GM12874 (cell line): ENCODE measurements at regions not wholly inside any gene's neighbourhood (a gene's known extent, or its start where the extent isn't known, plus 50 kb on each side); places are given as distances from the start of the nearest gene placed in this dataset.

ENCODE experiments used
- TF ChIP-seq, protein P1 (sequence below): IDR thresholded peaks from 2 replicates; pipeline ENCODE4 v1.5.1; 2011; ENCODE audit warnings: low read depth, mild to moderate bottlenecking, control low read depth, low read length, moderate library complexity; ENCODE audit not compliant: insufficient read depth

GRCh38 chr10:89985446-89985845 is 284.1 kb downstream of the KIF20B start:
- TF ChIP-seq, protein P1, sequence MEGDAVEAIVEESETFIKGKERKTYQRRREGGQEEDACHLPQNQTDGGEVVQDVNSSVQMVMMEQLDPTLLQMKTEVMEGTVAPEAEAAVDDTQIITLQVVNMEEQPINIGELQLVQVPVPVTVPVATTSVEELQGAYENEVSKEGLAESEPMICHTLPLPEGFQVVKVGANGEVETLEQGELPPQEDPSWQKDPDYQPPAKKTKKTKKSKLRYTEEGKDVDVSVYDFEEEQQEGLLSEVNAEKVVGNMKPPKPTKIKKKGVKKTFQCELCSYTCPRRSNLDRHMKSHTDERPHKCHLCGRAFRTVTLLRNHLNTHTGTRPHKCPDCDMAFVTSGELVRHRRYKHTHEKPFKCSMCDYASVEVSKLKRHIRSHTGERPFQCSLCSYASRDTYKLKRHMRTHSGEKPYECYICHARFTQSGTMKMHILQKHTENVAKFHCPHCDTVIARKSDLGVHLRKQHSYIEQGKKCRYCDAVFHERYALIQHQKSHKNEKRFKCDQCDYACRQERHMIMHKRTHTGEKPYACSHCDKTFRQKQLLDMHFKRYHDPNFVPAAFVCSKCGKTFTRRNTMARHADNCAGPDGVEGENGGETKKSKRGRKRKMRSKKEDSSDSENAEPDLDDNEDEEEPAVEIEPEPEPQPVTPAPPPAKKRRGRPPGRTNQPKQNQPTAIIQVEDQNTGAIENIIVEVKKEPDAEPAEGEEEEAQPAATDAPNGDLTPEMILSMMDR, result no peak

GRCh38 chr10:89992575-89992974 is 291.2 kb downstream of the KIF20B start:
- TF ChIP-seq, protein P1, result no peak

GRCh38 chr10:90007226-90007625 is 305.8 kb downstream of the KIF20B start:
- TF ChIP-seq, protein P1, result no peak

DNA sequence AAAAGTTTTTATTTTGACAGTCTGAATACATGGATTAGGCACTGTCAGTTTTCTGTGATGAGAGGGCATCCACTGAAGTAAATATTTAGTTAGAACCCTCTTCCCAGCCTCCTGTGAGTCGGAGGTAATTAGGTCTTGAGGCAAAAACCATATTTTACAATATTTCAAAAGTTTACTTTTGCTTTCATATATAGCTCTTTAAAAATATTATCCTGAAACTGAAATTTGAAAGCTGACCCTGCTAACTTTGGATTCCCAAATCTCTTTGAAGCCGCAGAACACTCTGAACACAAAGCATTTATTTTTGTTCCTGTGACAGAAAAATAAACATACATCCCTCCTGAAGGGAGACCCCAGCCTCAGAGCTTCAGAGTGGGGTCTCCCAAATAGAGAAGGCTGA is 317.4 kb downstream of the KIF20B start:
- TF ChIP-seq, protein P1, result no peak

GRCh38 chr10:90020506-90020905 is 319.1 kb downstream of the KIF20B start:
- TF ChIP-seq, protein P1, result no peak

- TF ChIP-seq, protein P1, result no peak
Observed at GRCh38 chr10:90023950-90024349, 322.6 kb downstream of the KIF20B start.

DNA sequence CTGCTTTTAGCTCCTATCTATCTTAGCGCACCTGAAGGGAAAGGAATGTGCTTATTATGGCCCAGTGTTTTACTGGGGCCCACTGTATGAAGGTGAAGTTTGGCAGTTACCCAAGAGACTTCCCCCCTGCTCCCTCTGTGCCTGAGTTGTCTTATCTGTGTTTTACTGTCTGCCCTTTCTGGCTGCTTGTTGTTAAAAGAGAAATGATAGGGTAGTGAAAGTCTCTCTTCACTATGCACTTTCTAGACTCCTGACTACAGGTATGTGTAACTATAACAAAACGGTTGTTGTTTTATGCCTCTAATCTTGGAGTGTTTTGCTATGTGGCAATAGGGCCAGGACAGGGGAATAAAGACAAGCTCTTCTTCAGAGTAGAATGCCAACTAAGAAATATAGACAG is 326.9 kb downstream of the KIF20B start:
- TF ChIP-seq, protein P1, result no peak

DNA sequence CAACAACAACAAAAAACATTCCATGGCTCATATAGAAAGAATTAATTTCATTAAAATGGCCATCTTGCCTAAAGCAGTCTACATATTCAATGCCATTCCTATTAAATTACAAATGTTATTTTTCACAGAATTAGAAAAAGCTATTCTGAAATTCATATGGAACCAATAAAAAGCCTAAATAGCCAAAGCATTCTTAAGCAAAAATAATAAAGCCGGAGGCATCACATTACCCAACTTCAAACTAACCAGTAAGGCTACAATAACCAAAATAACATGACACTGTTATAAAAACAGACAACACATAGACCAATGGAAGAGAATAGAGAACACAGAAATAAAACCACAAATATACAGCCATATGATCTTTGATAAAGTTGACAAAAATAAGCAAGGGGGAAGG is 330.4 kb downstream of the KIF20B start:
- TF ChIP-seq, protein P1, result no peak
